ENCODE measurements at regions not wholly inside any gene's neighbourhood (a gene's known extent, or its start where the extent isn't known, plus 50 kb on each side); places are given as distances from the start of the nearest gene placed in this dataset.

DNA sequence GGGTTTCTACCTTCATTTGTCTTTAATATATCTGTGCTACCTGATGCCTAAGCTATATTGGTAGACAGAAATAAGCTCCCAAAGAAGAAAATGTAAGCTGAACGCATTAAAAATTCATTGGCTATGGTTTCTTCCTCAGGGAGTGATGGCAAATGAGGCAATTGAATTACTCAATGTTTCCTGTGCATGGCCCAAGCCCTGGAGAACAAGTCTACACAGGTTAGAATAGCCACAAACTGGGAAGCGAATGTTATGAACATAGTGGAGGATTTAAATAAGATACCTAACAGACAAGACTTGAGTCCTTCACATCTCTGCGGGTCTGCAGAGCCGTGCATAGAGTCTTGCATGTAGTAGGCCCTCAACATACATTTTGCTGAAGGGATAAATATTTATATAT lies 350.3 kb downstream of the RWDD3 start:
- no peak for DNase-seq (ENCODE audit: low read depth, low spot score)
- no peaks in the 10 kb centered on the region for H3K27me3 ChIP-seq (ENCODE audit: control insufficient read depth, extremely low read depth, insufficient read depth, low read length)
- H3K36me3 ChIP-seq (ENCODE audit: control insufficient read depth in 2 of 2, extremely low read depth in 1 of 2, insufficient read depth in 2 of 2, low read length in 2 of 2) = no peaks in the 10 kb centered on the region
- peaks cover 11% of the 10 kb centered on the region for H3K4me1 ChIP-seq (ENCODE audit: control insufficient read depth, extremely low read depth, insufficient read depth, low read length)
- no peaks in the 10 kb centered on the region for H3K79me2 ChIP-seq (ENCODE audit: control insufficient read depth, insufficient read depth, low read length)
- H3K9me1 ChIP-seq (ENCODE audit: control insufficient read depth, extremely low read depth, insufficient read depth, low read length) = no peaks in the 10 kb centered on the region
- no peak overlapping the region for H3K9ac ChIP-seq (ENCODE audit: control insufficient read depth, extremely low read depth, insufficient read depth, low read length)
- no peaks in the 10 kb centered on the region for H4K20me1 ChIP-seq (ENCODE audit: control insufficient read depth, extremely low read depth, insufficient read depth, low read length)
- no peaks in the 10 kb centered on the region for H3K9me3 ChIP-seq (ENCODE audit: control insufficient read depth, low read depth, low read length)
- H3K27ac ChIP-seq (ENCODE audit: control insufficient read depth, insufficient read depth, low read length) = no peak overlapping the region
- TF ChIP-seq, protein P1, sequence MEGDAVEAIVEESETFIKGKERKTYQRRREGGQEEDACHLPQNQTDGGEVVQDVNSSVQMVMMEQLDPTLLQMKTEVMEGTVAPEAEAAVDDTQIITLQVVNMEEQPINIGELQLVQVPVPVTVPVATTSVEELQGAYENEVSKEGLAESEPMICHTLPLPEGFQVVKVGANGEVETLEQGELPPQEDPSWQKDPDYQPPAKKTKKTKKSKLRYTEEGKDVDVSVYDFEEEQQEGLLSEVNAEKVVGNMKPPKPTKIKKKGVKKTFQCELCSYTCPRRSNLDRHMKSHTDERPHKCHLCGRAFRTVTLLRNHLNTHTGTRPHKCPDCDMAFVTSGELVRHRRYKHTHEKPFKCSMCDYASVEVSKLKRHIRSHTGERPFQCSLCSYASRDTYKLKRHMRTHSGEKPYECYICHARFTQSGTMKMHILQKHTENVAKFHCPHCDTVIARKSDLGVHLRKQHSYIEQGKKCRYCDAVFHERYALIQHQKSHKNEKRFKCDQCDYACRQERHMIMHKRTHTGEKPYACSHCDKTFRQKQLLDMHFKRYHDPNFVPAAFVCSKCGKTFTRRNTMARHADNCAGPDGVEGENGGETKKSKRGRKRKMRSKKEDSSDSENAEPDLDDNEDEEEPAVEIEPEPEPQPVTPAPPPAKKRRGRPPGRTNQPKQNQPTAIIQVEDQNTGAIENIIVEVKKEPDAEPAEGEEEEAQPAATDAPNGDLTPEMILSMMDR (optimal IDR thresholded peaks at IDR 0.05 in 1 of 3, IDR thresholded peaks at IDR 0.05 in 1 of 3, conservative IDR thresholded peaks at IDR 0.05 in 1 of 3; ENCODE audit: extremely low read depth in 1 of 3, insufficient read depth in 2 of 3, low read length in 3 of 3) = no peak
- TF ChIP-seq EZH2 (IDR thresholded peaks at IDR 0.05; ENCODE audit: low read length) = no peak
- dilution Hi-C loops (cut with MboI; ENCODE audit: extremely low pct_ligation_motif_present, low sequenced_read_pairs) = no loop called here
- H2AFZ ChIP-seq (ENCODE audit: control insufficient read depth, low read length) = no peak overlapping the region
- FAIRE-seq = peak; percentile 87
- H3K4me2 ChIP-seq (ENCODE audit: control insufficient read depth, extremely low read depth, insufficient read depth, low read depth, low read length) = peak overlapping the region; percentile 29
- no peak overlapping the region for H3K4me3 ChIP-seq (ENCODE audit: control insufficient read depth in 2 of 3, extremely low read depth in 1 of 3, insufficient read depth in 2 of 3, low read depth in 1 of 3, low read length in 3 of 3)

DNA sequence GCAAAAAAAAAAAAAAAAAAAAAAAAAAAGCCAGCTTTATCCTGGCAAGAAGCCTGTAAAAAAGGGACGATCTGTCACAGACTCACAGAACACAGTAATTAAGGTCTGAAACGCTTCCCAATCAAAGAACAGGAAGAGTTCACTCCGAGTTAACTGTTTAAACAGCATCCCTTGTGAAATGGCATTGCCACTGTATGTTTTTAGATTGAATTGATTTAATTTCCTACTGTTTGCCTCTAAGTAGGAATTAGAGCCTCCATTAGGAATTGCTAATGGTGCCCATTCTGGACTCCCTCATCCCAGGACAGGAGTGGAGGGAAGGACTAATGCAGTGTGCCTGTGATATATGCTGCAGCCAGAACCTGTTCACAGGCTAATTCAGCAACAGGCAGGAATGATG lies 370.8 kb downstream of the RWDD3 start:
- FAIRE-seq (no peak), DNase-seq (ENCODE audit: low read depth, low spot score) (no peak)
- TF ChIP-seq, protein P1 (optimal IDR thresholded peaks at IDR 0.05 in 1 of 3, IDR thresholded peaks at IDR 0.05 in 1 of 3, conservative IDR thresholded peaks at IDR 0.05 in 1 of 3; ENCODE audit: extremely low read depth in 1 of 3, insufficient read depth in 2 of 3, low read length in 3 of 3) = no peak
- TF ChIP-seq EZH2 (IDR thresholded peaks at IDR 0.05; ENCODE audit: low read length) = no peak
- H3K27ac ChIP-seq (ENCODE audit: control insufficient read depth, insufficient read depth, low read length) = no peak overlapping the region
- no peak overlapping the region for H3K9ac ChIP-seq (ENCODE audit: control insufficient read depth, extremely low read depth, insufficient read depth, low read length)
- no peaks in the 10 kb centered on the region for H4K20me1 ChIP-seq (ENCODE audit: control insufficient read depth, extremely low read depth, insufficient read depth, low read length)
- no peak overlapping the region for H2AFZ ChIP-seq (ENCODE audit: control insufficient read depth, low read length)
- H3K4me2 ChIP-seq (ENCODE audit: control insufficient read depth, extremely low read depth, insufficient read depth, low read depth, low read length) = no peak overlapping the region
- H3K9me1 ChIP-seq (ENCODE audit: control insufficient read depth, extremely low read depth, insufficient read depth, low read length) = no peaks in the 10 kb centered on the region
- H3K79me2 ChIP-seq (ENCODE audit: control insufficient read depth, insufficient read depth, low read length) = no peaks in the 10 kb centered on the region
- no peaks in the 10 kb centered on the region for H3K9me3 ChIP-seq (ENCODE audit: control insufficient read depth, low read depth, low read length)
- H3K4me1 ChIP-seq (ENCODE audit: control insufficient read depth, extremely low read depth, insufficient read depth, low read length) = no peaks in the 10 kb centered on the region
- no peaks in the 10 kb centered on the region for H3K36me3 ChIP-seq (ENCODE audit: control insufficient read depth in 2 of 2, extremely low read depth in 1 of 2, insufficient read depth in 2 of 2, low read length in 2 of 2)
- no peak overlapping the region for H3K4me3 ChIP-seq (ENCODE audit: control insufficient read depth in 2 of 3, extremely low read depth in 1 of 3, insufficient read depth in 2 of 3, low read depth in 1 of 3, low read length in 3 of 3)
- H3K27me3 ChIP-seq (ENCODE audit: control insufficient read depth, extremely low read depth, insufficient read depth, low read length) = no peaks in the 10 kb centered on the region
- dilution Hi-C loops (cut with MboI; ENCODE audit: extremely low pct_ligation_motif_present, low sequenced_read_pairs) = no loop called here

All from keratinocyte (primary cell).